ENCODE measurements at regions not wholly inside any gene's neighbourhood (a gene's known extent, or its start where the extent isn't known, plus 50 kb on each side); places are given as distances from the start of the nearest gene placed in this dataset.
"Not testable (repeated sequence)": the region's sequence is repeated elsewhere in the genome, so short reads cannot be mapped to it uniquely, and the experiment has no call there.

DNA sequence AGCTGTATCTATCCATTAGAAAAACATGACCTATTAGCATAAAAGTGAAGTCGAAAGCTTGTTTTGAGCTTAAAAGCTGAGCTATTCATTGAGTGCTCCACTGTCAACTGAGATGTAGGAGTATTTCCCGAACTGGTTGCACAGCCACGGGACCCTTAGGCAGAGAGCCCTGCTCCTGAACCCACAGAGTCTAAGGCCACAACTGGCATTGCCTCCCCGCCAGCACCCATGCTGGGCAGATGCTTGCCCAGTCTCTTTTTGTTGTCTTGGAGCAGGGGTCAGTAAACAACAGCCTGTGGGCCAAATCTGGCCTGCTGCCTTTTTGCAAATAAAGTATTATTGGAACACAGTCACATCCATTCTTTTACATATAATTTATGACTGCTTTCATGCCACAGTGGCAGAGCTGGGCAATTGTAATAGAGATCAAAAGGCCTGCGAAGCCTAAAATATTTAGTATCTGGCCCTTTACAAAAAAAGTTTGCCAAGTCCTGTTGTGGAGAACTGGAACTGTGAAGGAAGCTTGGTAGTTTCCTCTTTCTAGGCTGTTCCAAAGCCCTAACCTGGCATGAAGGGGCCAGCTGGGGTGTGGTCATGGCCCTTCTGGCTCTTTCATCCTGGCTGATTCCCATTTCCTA lies 58.4 kb upstream of the WAPL start:
- no peak for DNase-seq

DNA sequence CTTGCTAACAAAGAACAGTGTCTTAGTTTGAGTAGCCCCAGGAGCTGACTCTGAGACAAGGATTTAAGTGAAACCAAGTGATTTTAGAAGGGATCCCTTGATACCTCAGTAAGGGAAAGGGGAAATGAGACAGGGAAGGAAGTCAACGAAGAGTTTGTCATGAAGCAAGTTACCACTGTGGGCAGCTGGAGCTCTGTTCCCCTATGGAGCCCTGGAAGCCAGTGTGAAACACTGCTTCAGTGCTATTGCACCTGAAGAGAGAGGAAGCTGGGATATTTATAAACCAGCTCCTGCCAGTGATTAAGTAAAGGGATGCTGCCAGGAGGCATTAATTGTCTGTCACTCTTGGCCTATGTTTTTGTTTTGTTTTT lies 58.9 kb upstream of the WAPL start:
- no peak for DNase-seq

DNA sequence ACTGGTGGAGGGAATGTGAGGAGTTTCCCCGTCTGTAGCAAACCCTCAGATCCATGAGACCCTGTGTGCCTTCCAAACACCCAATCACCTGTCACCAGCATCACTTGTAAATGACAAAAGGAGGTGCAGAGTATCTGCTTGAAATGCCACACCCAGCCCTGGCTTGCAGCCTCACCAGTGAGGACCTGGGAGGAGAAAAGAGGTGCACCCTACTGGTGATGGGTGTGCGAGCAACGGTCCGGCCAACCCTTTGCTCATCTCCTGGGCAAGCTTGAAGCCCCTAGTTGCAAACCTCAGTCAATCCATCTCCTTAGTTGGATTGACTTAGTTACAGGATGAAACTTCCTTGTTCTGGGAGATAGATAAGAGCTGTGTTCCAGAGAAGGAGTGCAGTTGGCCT lies 62.4 kb upstream of the WAPL start:
- DNase-seq: no peak

GRCh38 chr10:86585037-86585929 lies 63.7 kb upstream of the WAPL start:
- peak; percentile 69 to 78 for DNase-seq

GRCh38 chr10:86586516-86586915 lies 64.9 kb upstream of the WAPL start:
- no peak for DNase-seq

- DNase-seq: not testable (repeated sequence)
Measured at GRCh38 chr10:86588781-86589180, 65.6 kb upstream of the OPN4 start.

GRCh38 chr10:86591436-86591835 lies 62.9 kb upstream of the OPN4 start:
- DNase-seq: no peak

- no peak for DNase-seq
Measured at GRCh38 chr10:86592413-86592812, 61.9 kb upstream of the OPN4 start.

- DNase-seq: no peak
Measured at GRCh38 chr10:86594535-86594934, 59.8 kb upstream of the OPN4 start.

GRCh38 chr10:86595496-86595895 lies 58.9 kb upstream of the OPN4 start:
- DNase-seq: no peak

- DNase-seq: no peak
Measured at GRCh38 chr10:86596266-86596665, 58.1 kb upstream of the OPN4 start.

DNA sequence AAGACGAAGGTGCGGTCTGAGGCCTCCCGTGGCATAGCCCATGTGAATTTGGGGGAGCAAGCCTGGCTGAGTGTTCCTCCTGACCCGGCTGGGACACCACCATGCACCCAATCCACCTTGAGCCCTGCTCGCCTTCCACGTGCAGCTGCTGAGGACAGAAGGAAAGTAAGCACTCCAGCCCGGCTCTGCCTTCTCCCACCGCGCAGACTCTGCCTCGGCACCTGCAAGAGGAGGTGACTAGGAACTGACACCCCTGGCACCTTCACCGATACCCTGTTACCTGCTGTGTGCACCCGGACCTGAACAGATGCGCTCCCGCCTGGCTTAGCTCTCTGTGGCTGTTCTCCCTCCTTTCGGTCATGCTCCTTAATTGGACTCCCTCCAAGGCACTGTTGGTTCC lies 57.0 kb upstream of the OPN4 start:
- DNase-seq: no peak

- DNase-seq: no peak
Measured at GRCh38 chr10:86598151-86598550, 56.2 kb upstream of the OPN4 start.

GRCh38 chr10:86599041-86599440 lies 55.3 kb upstream of the OPN4 start:
- DNase-seq: no peak

DNA sequence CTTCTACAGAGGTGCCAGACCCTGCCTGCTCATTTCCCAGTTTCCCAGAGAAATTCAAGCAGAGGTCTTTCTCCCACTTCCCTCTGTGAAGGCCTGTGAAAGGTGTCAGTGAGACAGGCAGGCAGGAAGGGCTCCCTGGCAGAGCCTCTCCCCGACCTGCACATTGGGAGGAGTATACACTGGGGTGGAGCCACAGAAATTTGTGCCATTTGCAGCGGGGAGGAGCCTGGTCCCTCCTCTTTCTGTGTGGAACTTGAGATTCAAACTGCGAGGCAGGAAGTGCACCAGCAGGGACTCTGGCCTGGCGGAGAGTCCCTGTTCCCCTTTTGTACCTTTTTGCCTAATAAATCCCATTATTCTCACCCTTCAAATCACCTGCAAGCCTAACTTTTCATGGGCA lies 54.6 kb upstream of the OPN4 start:
- DNase-seq: no peak

DNA sequence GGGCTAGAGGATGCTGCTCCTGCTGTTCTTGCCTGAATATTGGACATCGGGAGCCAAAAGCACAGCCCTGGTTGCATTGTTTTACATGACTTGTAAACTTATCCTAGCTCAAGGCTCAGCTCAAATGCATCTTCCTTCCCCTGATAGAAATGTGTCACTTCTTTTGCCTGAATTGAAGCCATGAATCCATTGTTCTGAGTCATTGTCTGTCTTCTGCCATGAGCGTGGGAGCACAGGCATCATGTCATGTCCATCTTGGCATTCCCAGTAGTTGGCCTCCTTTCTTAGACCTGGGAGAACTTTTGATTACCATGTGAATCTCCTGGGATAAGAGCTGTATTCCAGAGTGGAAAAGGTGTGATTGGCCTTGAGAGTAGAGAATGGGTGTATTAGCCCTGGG lies 54.1 kb upstream of the OPN4 start:
- DNase-seq: no peak

DNA sequence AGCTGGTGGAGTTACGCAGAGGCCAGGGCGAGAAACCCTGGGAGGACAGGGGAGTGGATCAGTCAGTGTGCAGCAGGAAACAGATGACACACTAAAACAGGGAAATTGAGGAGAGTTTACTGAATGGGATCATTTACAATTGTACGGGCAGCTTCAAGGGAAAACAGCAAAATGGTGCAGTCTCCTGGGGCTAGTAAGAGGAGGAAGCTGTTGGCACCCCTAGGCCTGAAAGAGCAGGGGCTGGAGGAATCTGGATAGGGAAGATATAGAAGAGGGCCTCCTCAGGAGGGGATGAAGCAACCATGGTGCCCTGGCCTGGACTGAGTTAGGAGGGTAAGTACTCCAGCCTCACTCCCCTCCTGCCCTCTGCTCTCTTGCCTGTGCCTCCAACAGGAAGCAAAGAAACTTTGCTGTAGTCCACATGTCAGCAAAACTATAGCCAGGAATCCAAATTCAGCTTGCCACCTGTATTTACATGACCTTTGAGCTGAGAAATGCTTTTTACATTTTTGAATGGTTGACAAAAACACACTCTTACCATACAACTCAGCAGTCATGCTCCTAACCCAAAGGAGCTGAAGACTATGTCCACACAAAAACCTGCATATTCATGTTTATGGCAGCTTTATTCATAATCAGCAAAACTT lies 52.3 kb upstream of the OPN4 start:
- no peak for DNase-seq

- no peak for DNase-seq
Measured at GRCh38 chr10:86603256-86603655, 51.1 kb upstream of the OPN4 start.
